Mucosa of descending colon (tissue), 3 donors: ENCODE measurements at regions not wholly inside any gene's neighbourhood (a gene's known extent, or its start where the extent isn't known, plus 50 kb on each side); places are given as distances from the start of the nearest gene placed in this dataset.

Source experiments
- ATAC-seq: fragments of 200-7000 bp; cut with Tn5 transposase; one replicate; pipeline ENCODE4 v1.9.1; 2020; ENCODE audit warnings: mild to moderate bottlenecking, moderate library complexity
- DNase-seq, 3 donors: peaks; one replicate each; pipeline ENCODE4 v3.0.0-alpha.2; 2020
- H3K36me3 ChIP-seq: fragments of 200-600 bp; one replicate; pipeline ENCODE4 v1.8.0; 2021; ENCODE audit warnings: low read depth, mild to moderate bottlenecking
- H3K4me1 ChIP-seq: fragments of 200-600 bp; one replicate; pipeline ENCODE4 v1.8.0; 2021; ENCODE audit warnings: low read depth, mild to moderate bottlenecking
- H3K4me3 ChIP-seq: fragments of 200-600 bp; one replicate; pipeline ENCODE4 v1.8.0; 2021; ENCODE audit warnings: mild to moderate bottlenecking
- H3K9me3 ChIP-seq: fragments of 200-600 bp; one replicate; pipeline ENCODE4 v1.8.0; 2021; ENCODE audit warnings: mild to moderate bottlenecking
- intact Hi-C, 2 donors: fragments of 100-400 bp; cut with DNase I in 1 of 2; cut with micrococcal nuclease in 1 of 2; formaldehyde crosslinking; loops; one replicate each; pipeline versions ENCODE4 v1.11.0 to v1.11.1; 2022; cut with DNase I, micrococcal nuclease
- TF ChIP-seq, protein P1 (sequence below): fragments of 200-600 bp; IDR thresholded peaks from one replicate; pipeline ENCODE4 v1.8.0; 2022; ENCODE audit warnings: antibody characterized with exemption, mild to moderate bottlenecking
- donor health status: DM: no; HTN: no; CAD: no; lungs with moderate emphysema.
- donor health status: DM: no; HTN: no; CAD: no.
- donor health status: DM: no; HTN: yes; CAD: no.

DNA sequence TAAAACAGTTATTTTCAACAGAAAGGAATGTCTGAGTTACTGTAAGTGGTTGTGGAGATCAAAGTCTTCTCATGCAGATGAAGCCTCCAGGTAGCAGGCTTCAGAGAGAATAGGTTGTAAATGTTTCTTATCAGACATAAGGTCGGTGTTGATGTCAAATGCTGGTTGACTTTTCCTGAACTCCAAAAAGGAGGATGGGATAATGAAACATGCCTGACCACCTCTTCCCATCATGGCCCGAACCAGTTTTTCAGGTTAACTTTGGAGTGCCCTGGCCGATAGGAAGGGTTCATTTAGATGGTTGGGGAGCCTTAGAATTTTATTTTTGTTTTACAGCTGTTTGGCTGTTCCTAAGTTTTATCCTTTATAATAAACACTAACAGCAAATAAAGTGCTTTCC lies 478.4 kb downstream of the ACTL7B start:
- no peaks in the 10 kb centered on the region for H3K9me3 ChIP-seq
- TF ChIP-seq, protein P1, sequence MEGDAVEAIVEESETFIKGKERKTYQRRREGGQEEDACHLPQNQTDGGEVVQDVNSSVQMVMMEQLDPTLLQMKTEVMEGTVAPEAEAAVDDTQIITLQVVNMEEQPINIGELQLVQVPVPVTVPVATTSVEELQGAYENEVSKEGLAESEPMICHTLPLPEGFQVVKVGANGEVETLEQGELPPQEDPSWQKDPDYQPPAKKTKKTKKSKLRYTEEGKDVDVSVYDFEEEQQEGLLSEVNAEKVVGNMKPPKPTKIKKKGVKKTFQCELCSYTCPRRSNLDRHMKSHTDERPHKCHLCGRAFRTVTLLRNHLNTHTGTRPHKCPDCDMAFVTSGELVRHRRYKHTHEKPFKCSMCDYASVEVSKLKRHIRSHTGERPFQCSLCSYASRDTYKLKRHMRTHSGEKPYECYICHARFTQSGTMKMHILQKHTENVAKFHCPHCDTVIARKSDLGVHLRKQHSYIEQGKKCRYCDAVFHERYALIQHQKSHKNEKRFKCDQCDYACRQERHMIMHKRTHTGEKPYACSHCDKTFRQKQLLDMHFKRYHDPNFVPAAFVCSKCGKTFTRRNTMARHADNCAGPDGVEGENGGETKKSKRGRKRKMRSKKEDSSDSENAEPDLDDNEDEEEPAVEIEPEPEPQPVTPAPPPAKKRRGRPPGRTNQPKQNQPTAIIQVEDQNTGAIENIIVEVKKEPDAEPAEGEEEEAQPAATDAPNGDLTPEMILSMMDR: no peak
- no peak for DNase-seq
- H3K4me1 ChIP-seq: no peaks in the 10 kb centered on the region
- ATAC-seq: no peak
- H3K4me3 ChIP-seq: no peak overlapping the region
- intact Hi-C loops: no loop called here
- H3K36me3 ChIP-seq: no peaks in the 10 kb centered on the region

DNA sequence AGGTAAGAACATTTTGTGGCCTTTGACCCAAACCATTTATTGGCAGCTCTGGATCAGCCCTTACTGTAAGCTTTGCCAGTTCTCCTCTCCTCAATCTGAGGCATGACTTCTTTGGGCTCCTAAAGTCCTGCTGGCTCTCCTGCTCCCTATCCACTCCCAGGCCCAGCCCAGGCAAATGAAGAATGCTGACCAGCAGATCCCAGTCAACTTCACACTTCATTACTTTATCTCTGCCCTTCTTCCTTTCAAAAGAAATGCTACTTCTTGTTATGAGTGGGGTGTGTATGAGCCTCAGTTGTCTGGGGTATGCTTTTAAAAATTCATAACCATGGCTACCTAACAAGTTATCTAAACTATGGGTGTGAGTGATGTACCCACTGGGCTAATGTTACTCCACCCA lies 479.6 kb downstream of the ACTL7B start:
- no peaks in the 10 kb centered on the region for H3K36me3 ChIP-seq
- H3K4me1 ChIP-seq: no peaks in the 10 kb centered on the region
- no peaks in the 10 kb centered on the region for H3K9me3 ChIP-seq
- TF ChIP-seq, protein P1: no peak
- no peak for ATAC-seq
- DNase-seq: no peak
- no peak overlapping the region for H3K4me3 ChIP-seq
- intact Hi-C loops: no loop called here

- Histone ChIP-seq H3K9me3 (no peaks in the 10 kb centered on the region), H3K4me3 (no peak overlapping the region), H3K36me3 (no peaks in the 10 kb centered on the region), H3K4me1 (no peaks in the 10 kb centered on the region)
- ATAC-seq (no peak), DNase-seq (no peak)
- intact Hi-C loops: no loop called here
- TF ChIP-seq, protein P1: no peak
These were observed 481.2 kb downstream of the ACTL7B start for GRCh38 chr9:108374626-108375025.

GRCh38 chr9:108367188-108367587 lies 488.6 kb downstream of the ACTL7B start:
- intact Hi-C loops: no loop called here
- TF ChIP-seq, protein P1: no peak
- H3K4me1 ChIP-seq: no peaks in the 10 kb centered on the region
- H3K36me3 ChIP-seq: no peaks in the 10 kb centered on the region
- no peaks in the 10 kb centered on the region for H3K9me3 ChIP-seq
- no peak for ATAC-seq
- no peak for DNase-seq
- no peak overlapping the region for H3K4me3 ChIP-seq

- DNase-seq (no peak), ATAC-seq (no peak)
- no peaks in the 10 kb centered on the region for H3K4me1 ChIP-seq
- TF ChIP-seq, protein P1: no peak
- H3K4me3 ChIP-seq: no peak overlapping the region
- intact Hi-C loops: no loop called here
- no peaks in the 10 kb centered on the region for H3K36me3 ChIP-seq
- no peaks in the 10 kb centered on the region for H3K9me3 ChIP-seq
These were observed 492.5 kb downstream of the ACTL7B start for GRCh38 chr9:108363311-108363710.

GRCh38 chr9:108360304-108360703 lies 495.5 kb downstream of the ACTL7B start:
- H3K4me3 ChIP-seq: no peak overlapping the region
- intact Hi-C loops: no loop called here
- ATAC-seq: no peak
- no peak for DNase-seq
- TF ChIP-seq, protein P1: no peak
- no peaks in the 10 kb centered on the region for H3K36me3 ChIP-seq
- no peaks in the 10 kb centered on the region for H3K4me1 ChIP-seq
- H3K9me3 ChIP-seq: no peaks in the 10 kb centered on the region
